ENCODE measurements at regions not wholly inside any gene's neighbourhood (a gene's known extent, or its start where the extent isn't known, plus 50 kb on each side); places are given as distances from the start of the nearest gene placed in this dataset.

DNA sequence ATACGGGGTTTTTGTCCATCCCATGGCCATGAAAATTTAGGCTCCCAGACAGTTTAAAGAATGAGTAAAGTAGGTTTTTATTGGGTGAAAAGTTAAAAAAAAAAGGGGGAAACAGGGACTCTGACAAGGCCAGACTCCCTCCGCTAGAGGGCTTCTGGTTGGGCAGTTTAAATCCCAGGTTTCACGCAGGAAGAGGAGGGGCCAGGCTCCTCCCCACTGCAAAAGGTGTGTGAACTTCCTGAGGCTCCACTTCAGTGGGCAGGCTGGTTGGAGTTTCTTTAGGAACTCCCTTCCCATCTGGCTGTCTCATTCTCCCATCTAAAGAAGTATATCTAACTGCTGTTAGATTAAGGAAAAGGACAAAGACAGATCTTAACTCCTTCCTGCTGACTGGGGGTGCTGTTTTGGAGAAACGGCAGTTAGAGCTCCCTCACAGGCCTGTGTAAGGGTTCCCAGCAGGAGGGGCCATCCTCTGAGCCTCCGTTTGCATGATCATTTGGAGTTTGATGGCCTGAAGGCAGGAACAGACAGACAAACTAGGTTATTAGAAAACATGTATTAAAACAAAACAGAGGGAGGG, 1160.7 kb downstream of the CNTNAP5 start:
- H3K27ac Mint-ChIP-seq, result no peak overlapping the region
- ChIA-PET POLR2A (no interaction called here), CTCF (no interaction called here)
- Histone ChIP-seq H3K79me2 (ENCODE audit: control insufficient read depth, insufficient read depth, low read length) (no peaks in the 10 kb centered on the region), H3K27me3 (replicated peaks in 1 of 4; ENCODE audit: control extremely low read depth in 1 of 4, control insufficient read depth in 3 of 4, insufficient read depth in 4 of 4, low read length in 3 of 4) (no peaks in the 10 kb centered on the region), H3K4me2 (replicated peaks; ENCODE audit: low read depth, low read length, poor library complexity, severe bottlenecking) (no peak overlapping the region), H3K4me1 (ENCODE audit: control insufficient read depth in 2 of 2, insufficient read depth in 2 of 2, low read length in 2 of 2) (no peaks in the 10 kb centered on the region), H4K20me1 (ENCODE audit: control insufficient read depth, insufficient read depth, low read length, poor library complexity, severe bottlenecking) (no peaks in the 10 kb centered on the region), H3K9ac (ENCODE audit: low read length) (no peak overlapping the region), H3K4me3 (ENCODE audit: control extremely low read depth in 1 of 5, extremely low read depth in 1 of 5, insufficient read depth in 1 of 5, low read depth in 2 of 5, low read length in 4 of 5) (no peak overlapping the region), H3K36me3 (replicated peaks in 1 of 2; ENCODE audit: control extremely low read depth in 1 of 2, control insufficient read depth in 1 of 2, extremely low read depth in 1 of 2, insufficient read depth in 2 of 2, low read length in 1 of 2) (no peaks in the 10 kb centered on the region), H2AFZ (ENCODE audit: insufficient read depth, low read depth, low read length, poor library complexity, severe bottlenecking) (no peak overlapping the region), H3K27ac (ENCODE audit: low read length in 2 of 2) (no peak overlapping the region), H3K9me3 (ENCODE audit: control extremely low read depth in 1 of 3, control insufficient read depth in 2 of 3, insufficient read depth in 1 of 3, low read length in 2 of 3) (peaks cover 0 to 5% (median 0%) of the 10 kb centered on the region in 3 donors)
- ATAC-seq (ENCODE audit: low read depth) (no peak), DNase-seq (no peak)
- no peak overlapping the region for H3K4me3 Mint-ChIP-seq
- H3K27me3 Mint-ChIP-seq, result no peaks in the 10 kb centered on the region
- H3K4me1 Mint-ChIP-seq, result no peaks in the 10 kb centered on the region
- intact Hi-C loops (cut with micrococcal nuclease), result no loop called here
- 81% methylated on average over 3 of the region's 5 CpGs for WGBS (ENCODE audit: insufficient coverage)
- peaks cover 3% of the 10 kb centered on the region for H3K9me3 Mint-ChIP-seq (ENCODE audit: insufficient read depth)
- no peak for TF ChIP-seq EZH2 (IDR thresholded peaks at IDR 0.05; ENCODE audit: borderline replicate concordance, insufficient read depth, low read depth, low read length, poor library complexity, severe bottlenecking)
- TF ChIP-seq, protein P1, sequence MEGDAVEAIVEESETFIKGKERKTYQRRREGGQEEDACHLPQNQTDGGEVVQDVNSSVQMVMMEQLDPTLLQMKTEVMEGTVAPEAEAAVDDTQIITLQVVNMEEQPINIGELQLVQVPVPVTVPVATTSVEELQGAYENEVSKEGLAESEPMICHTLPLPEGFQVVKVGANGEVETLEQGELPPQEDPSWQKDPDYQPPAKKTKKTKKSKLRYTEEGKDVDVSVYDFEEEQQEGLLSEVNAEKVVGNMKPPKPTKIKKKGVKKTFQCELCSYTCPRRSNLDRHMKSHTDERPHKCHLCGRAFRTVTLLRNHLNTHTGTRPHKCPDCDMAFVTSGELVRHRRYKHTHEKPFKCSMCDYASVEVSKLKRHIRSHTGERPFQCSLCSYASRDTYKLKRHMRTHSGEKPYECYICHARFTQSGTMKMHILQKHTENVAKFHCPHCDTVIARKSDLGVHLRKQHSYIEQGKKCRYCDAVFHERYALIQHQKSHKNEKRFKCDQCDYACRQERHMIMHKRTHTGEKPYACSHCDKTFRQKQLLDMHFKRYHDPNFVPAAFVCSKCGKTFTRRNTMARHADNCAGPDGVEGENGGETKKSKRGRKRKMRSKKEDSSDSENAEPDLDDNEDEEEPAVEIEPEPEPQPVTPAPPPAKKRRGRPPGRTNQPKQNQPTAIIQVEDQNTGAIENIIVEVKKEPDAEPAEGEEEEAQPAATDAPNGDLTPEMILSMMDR (IDR thresholded peaks at IDR 0.05), result no peak

DNA sequence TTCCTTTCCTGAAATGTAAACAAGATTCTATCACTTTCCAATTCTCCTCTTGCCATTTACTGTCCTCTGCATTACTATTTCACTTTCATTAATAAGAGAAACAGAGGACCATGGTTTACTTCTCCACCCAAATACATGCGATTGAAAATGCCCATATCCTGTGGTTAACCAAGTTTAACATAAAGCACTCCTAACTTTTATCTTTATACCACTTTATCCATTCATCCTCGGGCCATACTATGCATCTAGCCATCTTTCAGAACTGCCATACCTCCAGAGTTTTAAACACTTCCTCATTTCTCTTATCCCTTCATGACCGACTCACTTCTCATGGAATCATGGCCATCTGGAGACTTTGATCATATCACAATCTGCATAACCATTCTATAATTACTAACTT, 1182.3 kb downstream of the CNTNAP5 start:
- 81% methylated on average over 3 of the region's 3 CpGs for WGBS (ENCODE audit: insufficient coverage)
- Histone ChIP-seq H3K4me1 (ENCODE audit: control insufficient read depth in 2 of 2, insufficient read depth in 2 of 2, low read length in 2 of 2) (no peaks in the 10 kb centered on the region), H3K4me3 (ENCODE audit: control extremely low read depth in 1 of 5, extremely low read depth in 1 of 5, insufficient read depth in 1 of 5, low read depth in 2 of 5, low read length in 4 of 5) (no peak overlapping the region), H3K27me3 (replicated peaks in 1 of 4; ENCODE audit: control extremely low read depth in 1 of 4, control insufficient read depth in 3 of 4, insufficient read depth in 4 of 4, low read length in 3 of 4) (no peaks in the 10 kb centered on the region), H4K20me1 (ENCODE audit: control insufficient read depth, insufficient read depth, low read length, poor library complexity, severe bottlenecking) (no peaks in the 10 kb centered on the region), H3K9me3 (ENCODE audit: control extremely low read depth in 1 of 3, control insufficient read depth in 2 of 3, insufficient read depth in 1 of 3, low read length in 2 of 3) (no peaks in the 10 kb centered on the region), H3K27ac (ENCODE audit: low read length in 2 of 2) (no peak overlapping the region), H3K79me2 (ENCODE audit: control insufficient read depth, insufficient read depth, low read length) (no peaks in the 10 kb centered on the region), H3K4me2 (replicated peaks; ENCODE audit: low read depth, low read length, poor library complexity, severe bottlenecking) (no peak overlapping the region), H3K36me3 (replicated peaks in 1 of 2; ENCODE audit: control extremely low read depth in 1 of 2, control insufficient read depth in 1 of 2, extremely low read depth in 1 of 2, insufficient read depth in 2 of 2, low read length in 1 of 2) (no peaks in the 10 kb centered on the region), H3K9ac (ENCODE audit: low read length) (no peak overlapping the region), H2AFZ (ENCODE audit: insufficient read depth, low read depth, low read length, poor library complexity, severe bottlenecking) (no peak overlapping the region)
- H3K27ac Mint-ChIP-seq, result no peak overlapping the region
- no peak for ATAC-seq (ENCODE audit: low read depth)
- peaks cover 9% of the 10 kb centered on the region for H3K9me3 Mint-ChIP-seq (ENCODE audit: insufficient read depth)
- POLR2A ChIA-PET, result no interaction called here
- no peak for TF ChIP-seq EZH2 (IDR thresholded peaks at IDR 0.05; ENCODE audit: borderline replicate concordance, insufficient read depth, low read depth, low read length, poor library complexity, severe bottlenecking)
- TF ChIP-seq, protein P1 (IDR thresholded peaks at IDR 0.05), result no peak
- no peaks in the 10 kb centered on the region for H3K4me1 Mint-ChIP-seq
- CTCF ChIA-PET, result no interaction called here
- H3K4me3 Mint-ChIP-seq, result no peak overlapping the region
- intact Hi-C loops (cut with micrococcal nuclease), result no loop called here
- no peak for DNase-seq
- H3K27me3 Mint-ChIP-seq, result no peaks in the 10 kb centered on the region
